Neuronal stem cell (in vitro differentiated cells): ENCODE measurements at regions not wholly inside any gene's neighbourhood (a gene's known extent, or its start where the extent isn't known, plus 50 kb on each side); places are given as distances from the start of the nearest gene placed in this dataset.
"Not testable (repeated sequence)": the region's sequence is repeated elsewhere in the genome, so short reads cannot be mapped to it uniquely, and the experiment has no call there.

Source experiments
- DNase-seq: peaks from one replicate; pipeline ENCODE4 v3.0.0-alpha.2; 2013; ENCODE audit warnings: low spot score
- H2AFZ ChIP-seq: one replicate; pipeline ENCODE4 v1.6.1; 2013; ENCODE audit warnings: mild to moderate bottlenecking, low read length, inconsistent platforms
- H2AK5ac ChIP-seq: 2 replicates; pipeline ENCODE4 v1.6.1; 2013; ENCODE audit warnings: low read depth, mild to moderate bottlenecking, inconsistent platforms, low read length, moderate library complexity, mixed read lengths
- H2BK120ac ChIP-seq: 2 replicates; pipeline ENCODE4 v1.6.1; 2013; ENCODE audit warnings: low read depth, mild to moderate bottlenecking, inconsistent platforms, low read length, moderate library complexity, mixed read lengths
- H2BK12ac ChIP-seq: one replicate; pipeline ENCODE4 v1.6.1; 2013; ENCODE audit warnings: low read length, inconsistent platforms
- H2BK15ac ChIP-seq: 2 replicates; pipeline ENCODE4 v1.6.1; 2013; ENCODE audit warnings: mild to moderate bottlenecking, low read length, inconsistent platforms, mixed read lengths
- H2BK5ac ChIP-seq: one replicate; pipeline ENCODE4 v1.6.1; 2013; ENCODE audit warnings: inconsistent platforms, mild to moderate bottlenecking, low read length, moderate library complexity
- H3K14ac ChIP-seq: one replicate; pipeline ENCODE4 v1.6.1; 2013; ENCODE audit warnings: low read length, inconsistent platforms
- H3K18ac ChIP-seq: 2 replicates; pipeline ENCODE4 v1.6.1; 2013; ENCODE audit warnings: low read length, inconsistent platforms
- H3K23ac ChIP-seq: 2 replicates; pipeline ENCODE4 v1.6.1; 2013; ENCODE audit warnings: low read depth, mild to moderate bottlenecking, mixed read lengths, low read length, inconsistent platforms; ENCODE audit not compliant: poor library complexity
- H3K27ac ChIP-seq: replicated peaks from 3 replicates; pipeline ENCODE4 v1.5.1; 2013; ENCODE audit warnings: low read length, inconsistent platforms
- H3K27me3 ChIP-seq, 3 experiments: 2 replicates each; pipeline ENCODE4 v1.6.1; 2013; ENCODE audit warnings: low read length in 3 of 3, mild to moderate bottlenecking in 2 of 3, inconsistent platforms in 1 of 3, low read depth in 1 of 3, mixed read lengths in 1 of 3, moderate library complexity in 1 of 3; ENCODE audit not compliant: control insufficient read depth in 3 of 3, insufficient read depth in 3 of 3
- H3K36me3 ChIP-seq, 2 donors: replicated peaks in 1 of 2; 2 replicates each; pipeline ENCODE4 v1.6.1; 2013; ENCODE audit warnings: low read length in 2 of 2; ENCODE audit not compliant: control insufficient read depth in 2 of 2, insufficient read depth in 2 of 2
- H3K4ac ChIP-seq: 2 replicates; pipeline ENCODE4 v1.6.1; 2013; ENCODE audit warnings: inconsistent platforms, mild to moderate bottlenecking, low read length, moderate library complexity
- H3K4me1 ChIP-seq, 2 donors: 1 replicate in 1 of 2; 2 replicates in 1 of 2; pipeline ENCODE4 v1.6.1; 2013; ENCODE audit warnings: low read length in 2 of 2, low read depth in 1 of 2; ENCODE audit not compliant: control insufficient read depth in 2 of 2, insufficient read depth in 1 of 2
- H3K4me2 ChIP-seq: one replicate; pipeline ENCODE4 v1.6.1; 2013; ENCODE audit warnings: mild to moderate bottlenecking, low read length, inconsistent platforms; ENCODE audit not compliant: insufficient read depth, poor library complexity, severe bottlenecking
- H3K4me3 ChIP-seq, 2 donors: 2 replicates each; pipeline ENCODE4 v1.5.1; 2013; ENCODE audit warnings: low read length in 2 of 2, mild to moderate bottlenecking in 2 of 2, inconsistent platforms in 1 of 2, moderate library complexity in 1 of 2
- H3K79me1 ChIP-seq: one replicate; pipeline ENCODE4 v1.6.1; 2013; ENCODE audit warnings: low read depth, mild to moderate bottlenecking, inconsistent platforms, low read length, moderate library complexity
- H3K9ac ChIP-seq: one replicate; pipeline ENCODE4 v1.6.1; 2013; ENCODE audit warnings: mild to moderate bottlenecking, low read depth, low read length, inconsistent platforms; ENCODE audit not compliant: poor library complexity
- H3K9me3 ChIP-seq, 2 donors: replicated peaks in 1 of 2; 2 replicates each; pipeline versions ENCODE3 to v1.6.1; 2013; ENCODE audit warnings: low read length in 2 of 2, mild to moderate bottlenecking in 2 of 2, inconsistent platforms in 1 of 2, low read depth in 1 of 2, mixed read lengths in 1 of 2, moderate library complexity in 1 of 2; ENCODE audit not compliant: control insufficient read depth in 2 of 2, insufficient read depth in 1 of 2
- H4K8ac ChIP-seq: one replicate; pipeline ENCODE4 v1.6.1; 2013; ENCODE audit warnings: low read depth, mild to moderate bottlenecking, inconsistent platforms, low read length, moderate library complexity
- H4K91ac ChIP-seq: one replicate; pipeline ENCODE4 v1.6.1; 2013; ENCODE audit warnings: low read length, low read depth, mild to moderate bottlenecking, inconsistent platforms; ENCODE audit not compliant: poor library complexity
- WGBS, 2 donors: extraction: QIAGEN DNeasy Blood & Tissue Kit; methylation state at CpG; one replicate each; pipeline ENCODE4 v1.1.7; 2013; ENCODE audit warnings: missing lambda C conversion rate in 2 of 2, mixed read lengths in 1 of 2; ENCODE audit not compliant: insufficient read length in 2 of 2, insufficient replicate concordance in 1 of 2; ENCODE audit errors: extremely low coverage in 2 of 2; 5-methylcytosine and 5-hydroxymethylcytosine counted together

GRCh38 chr14:105626651-105627050 is 100.3 kb downstream of the TMEM121 start:
- not testable (repeated sequence) for H2BK120ac ChIP-seq, H3K36me3 ChIP-seq, DNase-seq, H4K8ac ChIP-seq, H3K18ac ChIP-seq, H3K79me1 ChIP-seq, H3K27ac ChIP-seq, H3K23ac ChIP-seq, H4K91ac ChIP-seq, H3K4me2 ChIP-seq, H2BK15ac ChIP-seq, H2AK5ac ChIP-seq, H3K9ac ChIP-seq, H3K4me1 ChIP-seq, H2BK12ac ChIP-seq, H3K14ac ChIP-seq, H3K4me3 ChIP-seq, H2BK5ac ChIP-seq, H2AFZ ChIP-seq, H3K4ac ChIP-seq
- WGBS, 2 donors = no CpG with 5 or more reads among the region's 5 CpGs
- Histone ChIP-seq H3K9me3 (peaks cover 0 to 11% of the 10 kb centered on the region in 2 donors), H3K27me3 (peaks cover 0 to 35% (median 0%) of the 10 kb centered on the region in 3 experiments)

- not testable (repeated sequence) for H2BK12ac ChIP-seq, H2AK5ac ChIP-seq, H3K79me1 ChIP-seq, H3K4ac ChIP-seq, H3K36me3 ChIP-seq, H3K4me1 ChIP-seq, H3K23ac ChIP-seq, H3K4me3 ChIP-seq, H3K18ac ChIP-seq, H3K14ac ChIP-seq, H3K27ac ChIP-seq, H2AFZ ChIP-seq, H3K9ac ChIP-seq, DNase-seq, H4K91ac ChIP-seq, H2BK120ac ChIP-seq, H3K4me2 ChIP-seq, H4K8ac ChIP-seq, H2BK15ac ChIP-seq, H2BK5ac ChIP-seq
- WGBS, 2 donors = no CpG with 5 or more reads among the region's 6 CpGs
- peaks cover 0 to 30% (median 0%) of the 10 kb centered on the region in 3 experiments for H3K27me3 ChIP-seq
- H3K9me3 ChIP-seq = peaks cover 0 to 11% of the 10 kb centered on the region in 2 donors
These were observed 100.9 kb downstream of the TMEM121 start for GRCh38 chr14:105627287-105627686.

- WGBS, 2 donors = no CpG with 5 or more reads among the region's 10 CpGs
- Histone ChIP-seq H3K79me1 (no peaks in the 10 kb centered on the region), H3K18ac (no peak overlapping the region)
These were observed 101.3 kb downstream of the TMEM121 start for GRCh38 chr14:105627701-105628100.

GRCh38 chr14:105628126-105628525 is 101.7 kb downstream of the TMEM121 start:
- H3K23ac ChIP-seq, H2AK5ac ChIP-seq, H4K8ac ChIP-seq, H2BK120ac ChIP-seq, H3K4me2 ChIP-seq, H3K4me1 ChIP-seq, H2AFZ ChIP-seq, H2BK15ac ChIP-seq, H3K27ac ChIP-seq, H2BK12ac ChIP-seq, H3K36me3 ChIP-seq, H4K91ac ChIP-seq, H3K79me1 ChIP-seq, H3K9me3 ChIP-seq, H3K4ac ChIP-seq, H3K4me3 ChIP-seq, H3K14ac ChIP-seq, H3K18ac ChIP-seq, H2BK5ac ChIP-seq, DNase-seq, H3K9ac ChIP-seq: not testable (repeated sequence)
- no CpG with 5 or more reads among the region's 4 CpGs for WGBS, 2 donors
- peaks cover 0 to 22% (median 0%) of the 10 kb centered on the region in 3 experiments for H3K27me3 ChIP-seq

More at GRCh38 chr14:105627701-105628100, 101.3 kb downstream of the TMEM121 start:
- Histone ChIP-seq H2AFZ (no peak overlapping the region), H3K27ac (no peak overlapping the region), H3K4me3 (no peak overlapping the region), H3K36me3 (no peaks in the 10 kb centered on the region), H3K4me2 (no peak overlapping the region), H3K23ac (no peak overlapping the region), H2BK5ac (no peak overlapping the region), H4K91ac (no peak overlapping the region), H4K8ac (no peak overlapping the region), H3K4ac (no peak overlapping the region), H2AK5ac (no peak overlapping the region), H3K14ac (no peak overlapping the region), H2BK15ac (no peak overlapping the region), H3K9me3 (peaks cover 0 to 8% of the 10 kb centered on the region in 2 donors), H3K9ac (no peak overlapping the region), H3K4me1 (no peaks in the 10 kb centered on the region), H2BK12ac (no peak overlapping the region), H2BK120ac (no peak overlapping the region), H3K27me3 (peaks cover 0 to 25% (median 0%) of the 10 kb centered on the region in 3 experiments)
- DNase-seq = no peak
